ENCODE measurements at regions not wholly inside any gene's neighbourhood (a gene's known extent, or its start where the extent isn't known, plus 50 kb on each side); places are given as distances from the start of the nearest gene placed in this dataset.
A peak's percentile ranks its signal among the peaks of the same experiment; 100 is the strongest.
"Not testable (repeated sequence)": the region's sequence is repeated elsewhere in the genome, so short reads cannot be mapped to it uniquely, and the experiment has no call there.

GRCh38 chr1:121546830-121547591, 362.2 kb downstream of the SRGAP2C start:
- H3K4me1 ChIP-seq (ENCODE audit: insufficient read depth, low read length, severe bottlenecking), result peaks cover 42% of the 10 kb centered on the region
- H3K4me2 ChIP-seq (ENCODE audit: low read length), result no peak overlapping the region; the same call in 1 of the 2 replicates
- no peaks in the 10 kb centered on the region for H3K36me3 ChIP-seq (ENCODE audit: insufficient read depth, low read length)
- no peaks in the 10 kb centered on the region for H3K9me2 ChIP-seq (ENCODE audit: low read depth, low read length)
- H3K9ac ChIP-seq (ENCODE audit: low read length), result no peak overlapping the region
- H3K4me3 ChIP-seq (ENCODE audit: low read depth, low read length, poor library complexity, severe bottlenecking), result no peak overlapping the region
- H3F3A ChIP-seq (ENCODE audit: insufficient read depth, low read length), result no peaks in the 10 kb centered on the region
- TF ChIP-seq, protein P1, sequence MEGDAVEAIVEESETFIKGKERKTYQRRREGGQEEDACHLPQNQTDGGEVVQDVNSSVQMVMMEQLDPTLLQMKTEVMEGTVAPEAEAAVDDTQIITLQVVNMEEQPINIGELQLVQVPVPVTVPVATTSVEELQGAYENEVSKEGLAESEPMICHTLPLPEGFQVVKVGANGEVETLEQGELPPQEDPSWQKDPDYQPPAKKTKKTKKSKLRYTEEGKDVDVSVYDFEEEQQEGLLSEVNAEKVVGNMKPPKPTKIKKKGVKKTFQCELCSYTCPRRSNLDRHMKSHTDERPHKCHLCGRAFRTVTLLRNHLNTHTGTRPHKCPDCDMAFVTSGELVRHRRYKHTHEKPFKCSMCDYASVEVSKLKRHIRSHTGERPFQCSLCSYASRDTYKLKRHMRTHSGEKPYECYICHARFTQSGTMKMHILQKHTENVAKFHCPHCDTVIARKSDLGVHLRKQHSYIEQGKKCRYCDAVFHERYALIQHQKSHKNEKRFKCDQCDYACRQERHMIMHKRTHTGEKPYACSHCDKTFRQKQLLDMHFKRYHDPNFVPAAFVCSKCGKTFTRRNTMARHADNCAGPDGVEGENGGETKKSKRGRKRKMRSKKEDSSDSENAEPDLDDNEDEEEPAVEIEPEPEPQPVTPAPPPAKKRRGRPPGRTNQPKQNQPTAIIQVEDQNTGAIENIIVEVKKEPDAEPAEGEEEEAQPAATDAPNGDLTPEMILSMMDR (IDR thresholded peaks at IDR 0.05; ENCODE audit: low read length), result no peak
- no peak for TF ChIP-seq EZH2 (IDR thresholded peaks at IDR 0.05; ENCODE audit: borderline replicate concordance, low read length)
- peak overlapping the region; percentile 22 for H3K27ac ChIP-seq (ENCODE audit: low read depth, low read length, poor library complexity, severe bottlenecking)
- no peaks in the 10 kb centered on the region for H3K79me2 ChIP-seq (ENCODE audit: insufficient read depth, low read length)
- no peaks in the 10 kb centered on the region for H3K9me3 ChIP-seq (ENCODE audit: low read length)
- H4K20me1 ChIP-seq (ENCODE audit: insufficient read depth, low read length), result no peaks in the 10 kb centered on the region
- no peak overlapping the region for H2AFZ ChIP-seq (ENCODE audit: low read length)
- no peaks in the 10 kb centered on the region for H3K27me3 ChIP-seq (ENCODE audit: insufficient read depth, low read length)

DNA sequence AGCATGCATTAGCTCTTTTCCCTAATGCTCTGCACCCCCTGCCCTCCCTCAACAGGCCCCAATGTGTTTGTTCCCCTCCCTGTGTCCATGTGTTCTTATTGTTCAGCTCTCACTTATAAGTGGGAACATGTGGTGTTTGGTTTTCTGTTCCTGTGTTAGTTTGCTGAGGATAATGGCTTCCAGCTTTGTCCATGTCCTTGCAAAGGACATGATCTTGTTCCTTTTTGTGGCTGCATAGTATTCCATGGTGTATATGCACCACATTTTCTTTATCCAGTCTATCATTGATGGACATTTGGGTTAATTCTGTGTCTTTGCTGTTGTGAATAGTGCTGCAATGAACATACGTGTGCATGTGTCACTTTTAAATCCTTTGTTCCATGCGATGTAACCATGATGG, 363.0 kb downstream of the SRGAP2C start:
- H3K27me3 ChIP-seq (ENCODE audit: insufficient read depth, low read length); H3K79me2 ChIP-seq (ENCODE audit: insufficient read depth, low read length); H4K20me1 ChIP-seq (ENCODE audit: insufficient read depth, low read length); H3K36me3 ChIP-seq (ENCODE audit: insufficient read depth, low read length); H3K9ac ChIP-seq (ENCODE audit: low read length); H3K4me2 ChIP-seq (ENCODE audit: low read length); H3K4me3 ChIP-seq (ENCODE audit: low read depth, low read length, poor library complexity, severe bottlenecking); H3F3A ChIP-seq (ENCODE audit: insufficient read depth, low read length); H2AFZ ChIP-seq (ENCODE audit: low read length); H3K9me3 ChIP-seq (ENCODE audit: low read length); H3K9me2 ChIP-seq (ENCODE audit: low read depth, low read length): not testable (repeated sequence)
- peak overlapping the region; percentile 22 for H3K27ac ChIP-seq (ENCODE audit: low read depth, low read length, poor library complexity, severe bottlenecking)
- H3K4me1 ChIP-seq (ENCODE audit: insufficient read depth, low read length, severe bottlenecking), result peaks cover 50% of the 10 kb centered on the region

DNA sequence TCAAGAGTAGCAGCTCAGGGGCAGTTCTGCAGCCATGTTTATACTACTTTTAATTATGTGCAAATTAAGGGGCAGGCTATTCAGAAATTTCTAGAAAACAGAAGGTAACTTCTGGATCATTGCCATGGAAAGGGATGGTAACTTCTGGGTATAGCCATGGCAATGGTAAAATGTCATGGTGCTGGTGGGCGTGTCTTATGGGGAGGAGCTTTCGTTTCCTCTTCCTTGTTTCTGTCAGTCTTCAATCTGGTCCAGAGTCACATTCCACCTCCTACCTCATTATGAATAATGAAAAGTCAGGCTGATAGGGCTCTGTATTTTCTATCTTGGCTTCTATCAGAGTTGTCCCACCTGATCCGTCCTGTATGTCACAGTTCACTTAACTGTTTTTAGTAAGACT, 366.0 kb downstream of the SRGAP2C start:
- not testable (repeated sequence) for H3K9ac ChIP-seq (ENCODE audit: low read length); H2AFZ ChIP-seq (ENCODE audit: low read length); H3K27me3 ChIP-seq (ENCODE audit: insufficient read depth, low read length); H3K4me3 ChIP-seq (ENCODE audit: low read depth, low read length, poor library complexity, severe bottlenecking); H3F3A ChIP-seq (ENCODE audit: insufficient read depth, low read length); H3K36me3 ChIP-seq (ENCODE audit: insufficient read depth, low read length); H3K9me3 ChIP-seq (ENCODE audit: low read length); H3K79me2 ChIP-seq (ENCODE audit: insufficient read depth, low read length); H3K9me2 ChIP-seq (ENCODE audit: low read depth, low read length); H4K20me1 ChIP-seq (ENCODE audit: insufficient read depth, low read length)
- Histone ChIP-seq H3K27ac (ENCODE audit: low read depth, low read length, poor library complexity, severe bottlenecking) (peak overlapping the region; percentile 87), H3K4me1 (ENCODE audit: insufficient read depth, low read length, severe bottlenecking) (peaks cover 60% of the 10 kb centered on the region), H3K4me2 (ENCODE audit: low read length) (0 out of 2 replicates have a peak overlapping the region, but pooled peaks have one; percentile 21)

GRCh38 chr1:121551491-121551890, 366.7 kb downstream of the SRGAP2C start:
- not testable (repeated sequence) for H3K9me3 ChIP-seq (ENCODE audit: low read length); H3K9me2 ChIP-seq (ENCODE audit: low read depth, low read length); H3F3A ChIP-seq (ENCODE audit: insufficient read depth, low read length); H3K4me3 ChIP-seq (ENCODE audit: low read depth, low read length, poor library complexity, severe bottlenecking); H2AFZ ChIP-seq (ENCODE audit: low read length); H3K27me3 ChIP-seq (ENCODE audit: insufficient read depth, low read length); H3K36me3 ChIP-seq (ENCODE audit: insufficient read depth, low read length); H3K79me2 ChIP-seq (ENCODE audit: insufficient read depth, low read length); H4K20me1 ChIP-seq (ENCODE audit: insufficient read depth, low read length)
- Histone ChIP-seq H3K27ac (ENCODE audit: low read depth, low read length, poor library complexity, severe bottlenecking) (peak overlapping the region; percentile 87), H3K9ac (ENCODE audit: low read length) (peak overlapping the region; percentile 26; the same call in 1 of the 2 replicates), H3K4me1 (ENCODE audit: insufficient read depth, low read length, severe bottlenecking) (peaks cover 64% of the 10 kb centered on the region), H3K4me2 (ENCODE audit: low read length) (peak overlapping the region; percentile 21; the same call in 1 of the 2 replicates)

- H3K27me3 ChIP-seq (ENCODE audit: insufficient read depth, low read length); H3K9me3 ChIP-seq (ENCODE audit: low read length); H3K4me2 ChIP-seq (ENCODE audit: low read length); H3K36me3 ChIP-seq (ENCODE audit: insufficient read depth, low read length); H3K9ac ChIP-seq (ENCODE audit: low read length); H3F3A ChIP-seq (ENCODE audit: insufficient read depth, low read length); H4K20me1 ChIP-seq (ENCODE audit: insufficient read depth, low read length); H2AFZ ChIP-seq (ENCODE audit: low read length); H3K79me2 ChIP-seq (ENCODE audit: insufficient read depth, low read length); H3K9me2 ChIP-seq (ENCODE audit: low read depth, low read length); H3K4me3 ChIP-seq (ENCODE audit: low read depth, low read length, poor library complexity, severe bottlenecking); H3K27ac ChIP-seq (ENCODE audit: low read depth, low read length, poor library complexity, severe bottlenecking): not testable (repeated sequence)
- H3K4me1 ChIP-seq (ENCODE audit: insufficient read depth, low read length, severe bottlenecking), result peaks cover 37% of the 10 kb centered on the region
Measured at GRCh38 chr1:121556560-121556959, 371.8 kb downstream of the SRGAP2C start.

- peaks cover 23% of the 10 kb centered on the region for H3K4me1 ChIP-seq (ENCODE audit: insufficient read depth, low read length, severe bottlenecking)
- not testable (repeated sequence) for H3K36me3 ChIP-seq (ENCODE audit: insufficient read depth, low read length); H3K9me2 ChIP-seq (ENCODE audit: low read depth, low read length); H3K4me2 ChIP-seq (ENCODE audit: low read length); H3K9ac ChIP-seq (ENCODE audit: low read length); H3F3A ChIP-seq (ENCODE audit: insufficient read depth, low read length); H3K27ac ChIP-seq (ENCODE audit: low read depth, low read length, poor library complexity, severe bottlenecking); H3K9me3 ChIP-seq (ENCODE audit: low read length); H2AFZ ChIP-seq (ENCODE audit: low read length); H3K79me2 ChIP-seq (ENCODE audit: insufficient read depth, low read length); H3K4me3 ChIP-seq (ENCODE audit: low read depth, low read length, poor library complexity, severe bottlenecking); H3K27me3 ChIP-seq (ENCODE audit: insufficient read depth, low read length); H4K20me1 ChIP-seq (ENCODE audit: insufficient read depth, low read length)
Measured at GRCh38 chr1:121558034-121558433, 373.3 kb downstream of the SRGAP2C start.

Data from OCI-LY1 (cell line).